Neutrophil (primary cell): ENCODE measurements at regions not wholly inside any gene's neighbourhood (a gene's known extent, or its start where the extent isn't known, plus 50 kb on each side); places are given as distances from the start of the nearest gene placed in this dataset.

Source experiments
- H3K27ac ChIP-seq: fragments of 200-600 bp; sonication (generic); 2 replicates; pipeline ENCODE4 v1.5.1; 2016; ENCODE audit warnings: mild to moderate bottlenecking, moderate library complexity
- H3K27me3 ChIP-seq: fragments of 200-600 bp; sonication (generic); 2 replicates; pipeline ENCODE4 v1.6.0; 2016; ENCODE audit warnings: mild to moderate bottlenecking
- H3K36me3 ChIP-seq: fragments of 200-600 bp; sonication (generic); 2 replicates; pipeline ENCODE4 v1.5.1; 2017
- H3K4me1 ChIP-seq, 2 experiments: fragments of 200-600 bp in 1 of 2; sonication (generic) in 1 of 2; 1 replicate in 1 of 2; 2 replicates in 1 of 2; pipeline versions ENCODE4 v1.5.1 to v1.6.1; 2013 to 2016; ENCODE audit warnings: low read depth in 1 of 2, low read length in 1 of 2, mild to moderate bottlenecking in 1 of 2, moderate library complexity in 1 of 2; ENCODE audit not compliant: control insufficient read depth in 1 of 2, insufficient read depth in 1 of 2
- H3K4me3 ChIP-seq, 2 experiments: fragments of 200-600 bp in 1 of 2; sonication (generic) in 1 of 2; 1 replicate in 1 of 2; 2 replicates in 1 of 2; pipeline ENCODE4 v1.5.1; 2013 to 2016; ENCODE audit warnings: low read depth in 1 of 2, low read length in 1 of 2, mild to moderate bottlenecking in 1 of 2, moderate library complexity in 1 of 2
- H3K9me3 ChIP-seq: fragments of 200-600 bp; sonication (generic); 2 replicates; pipeline ENCODE4 v1.5.1; 2016
- TF ChIP-seq, protein P1 (sequence below): fragments of 200-600 bp; sonication (generic); IDR thresholded peaks from 2 replicates; pipeline ENCODE4 v1.5.1; 2016; ENCODE audit warnings: antibody characterized with exemption

DNA sequence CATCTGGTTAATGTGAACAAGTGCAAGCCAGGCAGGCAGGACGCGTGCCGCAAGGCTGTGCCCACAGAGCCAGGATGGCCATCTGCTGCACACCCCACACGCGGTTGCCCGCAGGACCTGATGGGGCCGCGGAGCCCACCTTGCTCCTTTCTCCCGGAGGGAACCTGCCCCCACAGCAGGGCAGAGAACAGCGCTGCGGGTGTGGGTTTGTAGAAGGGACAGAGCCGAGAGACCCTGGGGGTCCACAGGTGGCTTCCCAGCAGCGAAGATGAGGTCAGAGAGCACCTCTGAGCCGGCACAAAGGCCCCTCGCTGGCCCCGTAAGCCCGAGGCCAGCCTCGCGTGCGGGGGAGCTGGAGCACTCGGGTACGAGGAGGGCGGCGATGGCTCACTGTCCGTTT, 460.8 kb upstream of the SALL3 start:
- H3K27ac ChIP-seq, result no peak overlapping the region
- H3K27me3 ChIP-seq, result no peaks in the 10 kb centered on the region
- no peak overlapping the region for H3K4me3 ChIP-seq
- TF ChIP-seq, protein P1, sequence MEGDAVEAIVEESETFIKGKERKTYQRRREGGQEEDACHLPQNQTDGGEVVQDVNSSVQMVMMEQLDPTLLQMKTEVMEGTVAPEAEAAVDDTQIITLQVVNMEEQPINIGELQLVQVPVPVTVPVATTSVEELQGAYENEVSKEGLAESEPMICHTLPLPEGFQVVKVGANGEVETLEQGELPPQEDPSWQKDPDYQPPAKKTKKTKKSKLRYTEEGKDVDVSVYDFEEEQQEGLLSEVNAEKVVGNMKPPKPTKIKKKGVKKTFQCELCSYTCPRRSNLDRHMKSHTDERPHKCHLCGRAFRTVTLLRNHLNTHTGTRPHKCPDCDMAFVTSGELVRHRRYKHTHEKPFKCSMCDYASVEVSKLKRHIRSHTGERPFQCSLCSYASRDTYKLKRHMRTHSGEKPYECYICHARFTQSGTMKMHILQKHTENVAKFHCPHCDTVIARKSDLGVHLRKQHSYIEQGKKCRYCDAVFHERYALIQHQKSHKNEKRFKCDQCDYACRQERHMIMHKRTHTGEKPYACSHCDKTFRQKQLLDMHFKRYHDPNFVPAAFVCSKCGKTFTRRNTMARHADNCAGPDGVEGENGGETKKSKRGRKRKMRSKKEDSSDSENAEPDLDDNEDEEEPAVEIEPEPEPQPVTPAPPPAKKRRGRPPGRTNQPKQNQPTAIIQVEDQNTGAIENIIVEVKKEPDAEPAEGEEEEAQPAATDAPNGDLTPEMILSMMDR, result no peak
- H3K4me1 ChIP-seq, result no peaks in the 10 kb centered on the region
- no peaks in the 10 kb centered on the region for H3K36me3 ChIP-seq
- H3K9me3 ChIP-seq, result no peaks in the 10 kb centered on the region

DNA sequence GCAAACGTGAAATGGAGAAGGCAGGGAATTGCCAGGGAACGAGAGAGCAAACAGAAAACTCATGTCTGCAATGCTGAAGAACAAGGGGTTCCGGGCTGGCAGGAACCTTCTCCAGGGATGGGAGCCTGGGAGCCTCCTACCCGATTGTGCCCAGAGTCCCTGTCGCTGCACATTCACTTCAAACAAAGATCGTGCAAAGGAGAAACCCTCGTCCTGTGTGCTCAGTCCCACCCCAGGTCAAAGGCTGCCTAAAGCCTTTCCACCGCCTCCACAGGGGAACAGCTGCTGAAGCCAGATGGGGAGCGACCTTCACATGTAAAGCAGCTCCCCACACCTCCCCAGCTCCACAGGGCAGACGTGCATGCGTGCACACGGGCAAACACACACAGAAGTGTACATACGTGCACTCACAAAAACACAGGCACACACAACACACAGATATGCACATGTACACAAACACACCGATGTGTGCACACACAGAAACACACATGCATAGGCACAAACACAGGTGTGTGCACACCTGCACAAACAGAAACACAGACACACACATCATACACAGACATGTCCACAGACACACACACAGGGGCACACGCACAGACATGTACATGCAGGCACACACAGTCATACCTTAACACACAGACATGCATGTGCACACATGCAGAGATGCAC, 460.1 kb upstream of the SALL3 start:
- no peaks in the 10 kb centered on the region for H3K9me3 ChIP-seq
- no peaks in the 10 kb centered on the region for H3K27me3 ChIP-seq
- H3K36me3 ChIP-seq, result no peaks in the 10 kb centered on the region
- TF ChIP-seq, protein P1, result no peak
- no peak overlapping the region for H3K27ac ChIP-seq
- no peak overlapping the region for H3K4me3 ChIP-seq
- H3K4me1 ChIP-seq, result no peaks in the 10 kb centered on the region

DNA sequence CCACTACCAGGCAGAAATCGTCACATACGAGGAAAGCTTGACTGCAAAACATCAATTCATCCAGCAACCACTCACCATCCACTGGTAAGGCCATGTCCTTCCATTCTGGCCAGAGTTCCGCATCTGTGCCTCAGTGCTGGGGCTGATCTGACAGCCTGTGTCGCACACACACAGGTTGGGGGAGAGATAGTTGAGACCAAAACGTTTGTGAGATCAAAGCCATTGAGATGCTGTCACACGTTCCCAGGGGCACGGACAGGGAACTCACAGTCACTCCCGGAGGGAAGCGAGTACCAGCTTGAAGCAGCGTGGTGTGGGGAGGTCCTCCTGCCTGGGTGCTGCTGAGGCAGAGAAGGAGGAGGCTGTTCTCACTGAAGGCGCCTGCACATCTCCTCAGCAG, 458.5 kb upstream of the SALL3 start:
- Histone ChIP-seq H3K36me3 (no peaks in the 10 kb centered on the region), H3K4me1 (no peaks in the 10 kb centered on the region), H3K4me3 (no peak overlapping the region), H3K27me3 (no peaks in the 10 kb centered on the region), H3K27ac (no peak overlapping the region), H3K9me3 (no peaks in the 10 kb centered on the region)
- TF ChIP-seq, protein P1, result no peak

DNA sequence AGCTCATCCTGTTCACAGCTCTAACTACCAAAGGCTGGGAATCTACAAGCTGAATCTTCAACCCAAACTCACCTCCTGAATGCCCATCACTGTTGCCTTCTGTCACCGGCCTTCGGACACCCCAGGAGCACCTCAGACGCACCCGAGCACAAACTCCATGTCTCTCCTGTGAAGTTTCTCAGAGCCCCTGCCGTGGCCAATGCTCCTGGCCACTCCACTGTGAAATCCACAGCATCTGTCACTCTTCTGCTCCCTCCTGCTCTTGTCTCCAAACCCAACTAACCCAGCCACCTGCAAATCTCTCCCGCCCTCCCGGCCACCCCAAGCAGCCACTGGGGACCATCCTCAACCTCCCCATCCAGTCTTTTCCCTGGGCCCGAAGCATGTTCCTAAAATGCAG, 457.9 kb upstream of the SALL3 start:
- H3K36me3 ChIP-seq, result no peaks in the 10 kb centered on the region
- no peak overlapping the region for H3K4me3 ChIP-seq
- H3K27ac ChIP-seq, result no peak overlapping the region
- H3K27me3 ChIP-seq, result no peaks in the 10 kb centered on the region
- TF ChIP-seq, protein P1, result no peak
- H3K4me1 ChIP-seq, result no peaks in the 10 kb centered on the region
- no peaks in the 10 kb centered on the region for H3K9me3 ChIP-seq

DNA sequence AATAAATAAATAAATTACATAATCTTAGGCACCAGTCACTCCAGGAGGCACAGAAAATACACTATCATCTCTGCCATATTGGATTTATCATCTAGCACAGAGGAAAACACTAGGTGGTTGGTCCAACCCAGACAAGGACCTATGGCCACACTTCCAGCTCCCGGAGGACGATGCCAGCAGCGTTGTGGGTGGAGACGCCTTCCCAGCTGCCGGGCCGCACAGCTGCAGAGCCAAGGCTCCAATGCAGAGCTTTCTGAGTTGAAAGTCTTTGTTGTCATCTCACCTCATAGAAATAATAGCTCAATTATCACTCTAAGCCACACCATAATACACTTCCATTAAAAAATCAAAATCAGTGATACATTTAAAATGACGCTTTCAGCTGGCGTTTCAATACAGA, 457.1 kb upstream of the SALL3 start:
- Histone ChIP-seq H3K9me3 (no peaks in the 10 kb centered on the region), H3K4me1 (no peaks in the 10 kb centered on the region), H3K36me3 (no peaks in the 10 kb centered on the region), H3K27ac (no peak overlapping the region), H3K27me3 (no peaks in the 10 kb centered on the region), H3K4me3 (no peak overlapping the region)
- TF ChIP-seq, protein P1, result no peak
